K562 (cell line): ENCODE measurements at regions not wholly inside any gene's neighbourhood (a gene's known extent, or its start where the extent isn't known, plus 50 kb on each side); places are given as distances from the start of the nearest gene placed in this dataset.

Experiments
- EP300 ChIP-seq: IDR thresholded peaks from 2 replicates; pipeline ENCODE4 v1.6.1; 2012; ENCODE audit warnings: low read length, improper control_type of control experiment
- HCFC1 ChIP-seq: IDR thresholded peaks from 2 replicates; pipeline ENCODE4 v1.6.1; 2012; ENCODE audit warnings: low read depth, low read length, improper control_type of control experiment
- HDAC6 ChIP-seq: IDR thresholded peaks from 2 replicates; pipeline ENCODE4 v1.6.1; 2012; ENCODE audit warnings: low read depth, mild to moderate bottlenecking, control low read depth, inconsistent platforms, low read length, moderate library complexity
- MAFF ChIP-seq: IDR thresholded peaks from 2 replicates; pipeline ENCODE4 v1.6.1; 2012; ENCODE audit warnings: low read length, improper control_type of control experiment
- RAD21 ChIP-seq, 2 experiments: fragments of 250-450 bp in 1 of 2; fragments of 450-650 bp in 1 of 2; sonication (Bioruptor Pico) in 1 of 2; formaldehyde crosslinking in 1 of 2; IDR thresholded peaks in 1 of 2; conservative IDR thresholded peaks in 1 of 2; 2 replicates each; pipeline versions ENCODE4 v1.4.0 to v1.8.0; 2020 to 2022; ENCODE audit warnings: mild to moderate bottlenecking in 2 of 2, moderate library complexity in 1 of 2
- RFX5 ChIP-seq: IDR thresholded peaks from 2 replicates; pipeline ENCODE4 v1.6.1; 2011; ENCODE audit warnings: low read depth, mild to moderate bottlenecking, improper control_type of control experiment, low read length
- STAT6 ChIP-seq: sonication (generic); formaldehyde crosslinking; IDR thresholded peaks from 2 replicates; pipeline ENCODE4 v1.8.1; 2023; ENCODE audit warnings: mild to moderate bottlenecking, missing genetic modification reagents
- U2AF1 ChIP-seq: fragments of 200-400 bp; formaldehyde crosslinking; optimal IDR thresholded peaks from 2 replicates; pipeline ENCODE3; 2017; ENCODE audit warnings: mild to moderate bottlenecking, low read depth, low read length, moderate library complexity
- ZNF785 ChIP-seq: fragments of 250-450 bp; sonication (Bioruptor Pico); IDR thresholded peaks from 2 replicates; pipeline ENCODE4 v1.4.0; 2020; ENCODE audit warnings: mild to moderate bottlenecking
- TF ChIP-seq, protein P1 (sequence below): fragments of 250-450 bp; sonication (Bioruptor Pico); IDR thresholded peaks from 2 replicates; pipeline ENCODE4 v1.8.0; 2021; ENCODE audit warnings: mild to moderate bottlenecking, moderate library complexity

GRCh38 chr5:40137223-40137622 is 542.5 kb upstream of the PTGER4 start:
- TF ChIP-seq, protein P1, sequence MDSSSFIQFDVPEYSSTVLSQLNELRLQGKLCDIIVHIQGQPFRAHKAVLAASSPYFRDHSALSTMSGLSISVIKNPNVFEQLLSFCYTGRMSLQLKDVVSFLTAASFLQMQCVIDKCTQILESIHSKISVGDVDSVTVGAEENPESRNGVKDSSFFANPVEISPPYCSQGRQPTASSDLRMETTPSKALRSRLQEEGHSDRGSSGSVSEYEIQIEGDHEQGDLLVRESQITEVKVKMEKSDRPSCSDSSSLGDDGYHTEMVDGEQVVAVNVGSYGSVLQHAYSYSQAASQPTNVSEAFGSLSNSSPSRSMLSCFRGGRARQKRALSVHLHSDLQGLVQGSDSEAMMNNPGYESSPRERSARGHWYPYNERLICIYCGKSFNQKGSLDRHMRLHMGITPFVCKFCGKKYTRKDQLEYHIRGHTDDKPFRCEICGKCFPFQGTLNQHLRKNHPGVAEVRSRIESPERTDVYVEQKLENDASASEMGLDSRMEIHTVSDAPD (CRISPR knock-in tag), result no peak
- TF ChIP-seq HDAC6 (no peak), EP300 (no peak), RFX5 (no peak), ZNF785 (CRISPR knock-in tag) (no peak), STAT6 (CRISPR knock-in tag) (no peak), RAD21 (CRISPR knock-in tag; conservative IDR thresholded peaks at IDR 0.05 in 1 of 2, IDR thresholded peaks at IDR 0.05 in 1 of 2) (no peak), HCFC1 (no peak), MAFF (no peak), U2AF1 (no peak)
